ENCODE measurements at regions not wholly inside any gene's neighbourhood (a gene's known extent, or its start where the extent isn't known, plus 50 kb on each side); places are given as distances from the start of the nearest gene placed in this dataset.
A peak's percentile ranks its signal among the peaks of the same experiment; 100 is the strongest.

- no peak overlapping the region for H2AFZ ChIP-seq (replicated peaks)
- TF ChIP-seq CTCF (IDR thresholded peaks at IDR 0.05), result no peak
- TF ChIP-seq EZH2 (IDR thresholded peaks at IDR 0.05), result no peak
- TF ChIP-seq EZH2phosphoT487 (IDR thresholded peaks at IDR 0.05), result no peak
- H3K27ac ChIP-seq, result no peak overlapping the region
- no peaks in the 10 kb centered on the region for H3K79me2 ChIP-seq (ENCODE audit: low read depth)
- H3K36me3 Mint-ChIP-seq, result no peaks in the 10 kb centered on the region
- H3K4me3 Mint-ChIP-seq, result no peak overlapping the region
- no peak overlapping the region for H3K27ac Mint-ChIP-seq
- H3K4me1 ChIP-seq, result no peaks in the 10 kb centered on the region
- no peaks in the 10 kb centered on the region for H3K9me3 ChIP-seq (ENCODE audit: low read depth)
- no peak overlapping the region for H3K4me2 ChIP-seq
- peaks cover 6% of the 10 kb centered on the region for H3K9me3 Mint-ChIP-seq
- no peaks in the 10 kb centered on the region for H3K27me3 Mint-ChIP-seq (ENCODE audit: insufficient read depth, low read depth)
- H3K9ac ChIP-seq, result no peak overlapping the region
- H4K20me1 ChIP-seq (ENCODE audit: low read depth), result no peaks in the 10 kb centered on the region
- H3K4me1 Mint-ChIP-seq, result no peaks in the 10 kb centered on the region
- no peak overlapping the region for H3K4me3 ChIP-seq
- H3K27me3 ChIP-seq, result no peaks in the 10 kb centered on the region
- no peaks in the 10 kb centered on the region for H3F3A ChIP-seq (ENCODE audit: low read depth)
- no peak for DNase-seq (ENCODE audit: low spot score)
- no peaks in the 10 kb centered on the region for H3K36me3 ChIP-seq
Observed at GRCh38 chr7:126052229-126052628, 1122.6 kb upstream of the POT1 start.

- peaks cover 18% of the 10 kb centered on the region for H3K4me1 Mint-ChIP-seq
- H3K9me3 Mint-ChIP-seq, result peaks cover 2% of the 10 kb centered on the region
- no peak overlapping the region for H3K4me3 Mint-ChIP-seq
- Histone ChIP-seq H3K79me2 (ENCODE audit: low read depth) (no peaks in the 10 kb centered on the region), H3F3A (ENCODE audit: low read depth) (no peaks in the 10 kb centered on the region), H3K4me2 (no peak overlapping the region), H3K4me1 (no peaks in the 10 kb centered on the region), H3K4me3 (no peak overlapping the region), H3K9me3 (ENCODE audit: low read depth) (no peaks in the 10 kb centered on the region), H4K20me1 (ENCODE audit: low read depth) (no peaks in the 10 kb centered on the region), H3K9ac (no peak overlapping the region), H3K27me3 (no peaks in the 10 kb centered on the region), H2AFZ (replicated peaks) (peak overlapping the region; percentile 8), H3K36me3 (no peaks in the 10 kb centered on the region), H3K27ac (no peak overlapping the region)
- no peak for DNase-seq (ENCODE audit: low spot score)
- TF ChIP-seq EZH2 (IDR thresholded peaks at IDR 0.05), result no peak
- peak overlapping the region; percentile 12 for H3K27ac Mint-ChIP-seq
- H3K27me3 Mint-ChIP-seq (ENCODE audit: insufficient read depth, low read depth), result no peaks in the 10 kb centered on the region
- H3K36me3 Mint-ChIP-seq, result no peaks in the 10 kb centered on the region
Observed at GRCh38 chr7:126044662-126045061, 1115.0 kb upstream of the POT1 start.

GRCh38 chr7:126041472-126041871 lies 1111.8 kb upstream of the POT1 start:
- no peaks in the 10 kb centered on the region for H3K4me1 ChIP-seq
- no peak overlapping the region for H3K4me3 ChIP-seq
- no peak overlapping the region for H2AFZ ChIP-seq (replicated peaks)
- no peaks in the 10 kb centered on the region for H3K79me2 ChIP-seq (ENCODE audit: low read depth)
- no peaks in the 10 kb centered on the region for H3K27me3 ChIP-seq
- peaks cover 2% of the 10 kb centered on the region for H3K9me3 Mint-ChIP-seq
- no peak overlapping the region for H3K9ac ChIP-seq
- H3K4me3 Mint-ChIP-seq, result no peak overlapping the region
- DNase-seq (ENCODE audit: low spot score), result no peak
- no peaks in the 10 kb centered on the region for H3F3A ChIP-seq (ENCODE audit: low read depth)
- peaks cover 18% of the 10 kb centered on the region for H3K4me1 Mint-ChIP-seq
- no peak overlapping the region for H3K27ac ChIP-seq
- H3K9me3 ChIP-seq (ENCODE audit: low read depth), result no peaks in the 10 kb centered on the region
- H3K36me3 Mint-ChIP-seq, result no peaks in the 10 kb centered on the region
- no peaks in the 10 kb centered on the region for H3K27me3 Mint-ChIP-seq (ENCODE audit: insufficient read depth, low read depth)
- H3K4me2 ChIP-seq, result no peak overlapping the region
- no peaks in the 10 kb centered on the region for H4K20me1 ChIP-seq (ENCODE audit: low read depth)
- no peaks in the 10 kb centered on the region for H3K36me3 ChIP-seq
- TF ChIP-seq EZH2phosphoT487 (IDR thresholded peaks at IDR 0.05) (no peak), EZH2 (IDR thresholded peaks at IDR 0.05) (no peak), CTCF (IDR thresholded peaks at IDR 0.05) (no peak)
- no peak overlapping the region for H3K27ac Mint-ChIP-seq

- Mint-ChIP-seq H3K36me3 (no peaks in the 10 kb centered on the region), H3K27ac (no peak overlapping the region), H3K4me1 (peaks cover 17% of the 10 kb centered on the region), H3K9me3 (peaks cover 2% of the 10 kb centered on the region), H3K27me3 (ENCODE audit: insufficient read depth, low read depth) (no peaks in the 10 kb centered on the region), H3K4me3 (no peak overlapping the region)
- DNase-seq (ENCODE audit: low spot score), result peak; percentile 34
- Histone ChIP-seq H3K4me3 (no peak overlapping the region), H3K4me2 (no peak overlapping the region), H3K9me3 (ENCODE audit: low read depth) (no peaks in the 10 kb centered on the region), H4K20me1 (ENCODE audit: low read depth) (no peaks in the 10 kb centered on the region), H3K79me2 (ENCODE audit: low read depth) (no peaks in the 10 kb centered on the region), H3K27me3 (no peaks in the 10 kb centered on the region), H2AFZ (replicated peaks) (peak overlapping the region; percentile 56), H3K4me1 (no peaks in the 10 kb centered on the region), H3K36me3 (no peaks in the 10 kb centered on the region), H3K27ac (no peak overlapping the region), H3K9ac (no peak overlapping the region), H3F3A (ENCODE audit: low read depth) (no peaks in the 10 kb centered on the region)
- no peak for TF ChIP-seq EZH2 (IDR thresholded peaks at IDR 0.05)
- no peak for TF ChIP-seq CTCF (IDR thresholded peaks at IDR 0.05)
- no peak for TF ChIP-seq EZH2phosphoT487 (IDR thresholded peaks at IDR 0.05)
Observed at GRCh38 chr7:126040114-126041045, 1110.8 kb upstream of the POT1 start.
